SKM-1 (cell line): ENCODE measurements at regions not wholly inside any gene's neighbourhood (a gene's known extent, or its start where the extent isn't known, plus 50 kb on each side); places are given as distances from the start of the nearest gene placed in this dataset.

Source experiments
- DNase-seq: peaks from one replicate; lab custom pipeline; 2025; ENCODE audit not compliant: unreplicated experiment; lab: John Stamatoyannopoulos, UW

- DNase-seq = no peak
Measured at GRCh38 chr6:40197371-40197770, 263.1 kb upstream of the MOCS1 start.

GRCh38 chr6:40196135-40196518, 261.9 kb upstream of the MOCS1 start:
- no peak for DNase-seq

- no peak for DNase-seq
Measured at GRCh38 chr6:40195428-40196134, 261.3 kb upstream of the MOCS1 start.

GRCh38 chr6:40194447-40195170, 260.3 kb upstream of the MOCS1 start:
- DNase-seq = no peak

- DNase-seq = no peak
Measured at GRCh38 chr6:40192516-40192915, 258.3 kb upstream of the MOCS1 start.

- DNase-seq = no peak
Measured at GRCh38 chr6:40188931-40189330, 254.7 kb upstream of the MOCS1 start.

- no peak for DNase-seq
Measured at GRCh38 chr6:40187535-40188144, 253.4 kb upstream of the MOCS1 start.

- no peak for DNase-seq
Measured at GRCh38 chr6:40185486-40185885, 251.2 kb upstream of the MOCS1 start.

- DNase-seq = no peak
Measured at GRCh38 chr6:40183902-40184301, 249.6 kb upstream of the MOCS1 start.

- DNase-seq = no peak
Measured at GRCh38 chr6:40181367-40181766, 247.1 kb upstream of the MOCS1 start.

- no peak for DNase-seq
Measured at GRCh38 chr6:40180271-40180670, 246.0 kb upstream of the MOCS1 start.

- DNase-seq = no peak
Measured at GRCh38 chr6:40179496-40179895, 245.2 kb upstream of the MOCS1 start.

- no peak for DNase-seq
Measured at GRCh38 chr6:40177598-40177997, 243.3 kb upstream of the MOCS1 start.

GRCh38 chr6:40176152-40176551, 241.9 kb upstream of the MOCS1 start:
- no peak for DNase-seq

- no peak for DNase-seq
Measured at GRCh38 chr6:40172272-40172671, 238.0 kb upstream of the MOCS1 start.

- DNase-seq = no peak
Measured at GRCh38 chr6:40171343-40171742, 237.1 kb upstream of the MOCS1 start.

- no peak for DNase-seq
Measured at GRCh38 chr6:40170856-40171255, 236.6 kb upstream of the MOCS1 start.

GRCh38 chr6:40169878-40170277, 235.6 kb upstream of the MOCS1 start:
- DNase-seq = no peak

GRCh38 chr6:40166963-40167362, 232.7 kb upstream of the MOCS1 start:
- no peak for DNase-seq

- no peak for DNase-seq
Measured at GRCh38 chr6:40165036-40165709, 230.9 kb upstream of the MOCS1 start.

GRCh38 chr6:40164345-40164755, 230.1 kb upstream of the MOCS1 start:
- no peak for DNase-seq

- DNase-seq = no peak
Measured at GRCh38 chr6:40163924-40164323, 229.7 kb upstream of the MOCS1 start.
